HepG2 (cell line): ENCODE measurements at regions not wholly inside any gene's neighbourhood (a gene's known extent, or its start where the extent isn't known, plus 50 kb on each side); places are given as distances from the start of the nearest gene placed in this dataset.

Source experiments
- ATAC-seq: fragments of 200-7000 bp; cut with Tn5 transposase; 3 replicates; pipeline ENCODE4 v1.9.1; 2020; ENCODE audit warnings: mild to moderate bottlenecking, moderate library complexity
- BruUV-seq: library from RNA; stranded (reverse); fragments of 400-500 nt; replicated peaks from 2 replicates; lab custom pipeline; 2021; lab: Mats Ljungman, UMichigan
- CTCF ChIA-PET: fragments of 300-600 bp; formaldehyde crosslinking; extraction: SDS; loops from one replicate; lab custom pipeline; 2021; ENCODE audit warnings: low total read pairs, inconsistent platforms, low intra/inter-chr PET ratio; lab: Yijun Ruan, JAX
- POLR2A ChIA-PET: fragments of 350-600 bp; sonication (Branson Sonifier 250); formaldehyde crosslinking; loops from one replicate; lab custom pipeline; 2020; ENCODE audit warnings: antibody characterized with exemption, inconsistent platforms; lab: Yijun Ruan, JAX
- DNase-seq: peaks from one replicate; pipeline ENCODE4 v3.0.0-alpha.2; 2015; ENCODE audit warnings: low spot score
- FAIRE-seq: peaks from 3 replicates; lab custom pipeline; 2011; peaks lifted over from hg19 to GRCh38; lab: Jason Lieb, UNC
- H2AFZ ChIP-seq: one replicate; pipeline ENCODE4 v1.6.1; 2011; ENCODE audit warnings: low read length, inconsistent platforms
- H3K27ac ChIP-seq: fragments of 300-600 bp; 3 replicates; pipeline ENCODE4 v1.8.0; 2011; ENCODE audit warnings: mixed run types, mild to moderate bottlenecking, mixed read lengths, low read length, inconsistent platforms; ENCODE audit not compliant: insufficient read depth; ENCODE audit errors: extremely low read length
- H3K27me3 ChIP-seq, 2 experiments: fragments of 200-600 bp in 1 of 2; 2 replicates in 1 of 2; 3 replicates in 1 of 2; pipeline versions ENCODE4 v1.6.0 to v1.8.0; 2011; ENCODE audit warnings: low read length in 2 of 2, mild to moderate bottlenecking in 2 of 2, moderate library complexity in 2 of 2, inconsistent platforms in 1 of 2; ENCODE audit not compliant: insufficient read depth in 2 of 2, control insufficient read depth in 1 of 2
- H3K36me3 ChIP-seq, 2 experiments: fragments of 200-600 bp in 1 of 2; replicated peaks in 1 of 2; 2 replicates in 1 of 2; 3 replicates in 1 of 2; pipeline versions ENCODE4 v1.5.1 to v1.8.0; 2011; ENCODE audit warnings: low read length in 2 of 2, inconsistent platforms in 1 of 2; ENCODE audit not compliant: insufficient read depth in 2 of 2, control insufficient read depth in 1 of 2
- H3K4me1 ChIP-seq: 2 replicates; pipeline ENCODE4 v1.5.1; 2012; ENCODE audit warnings: low read length, inconsistent platforms; ENCODE audit not compliant: insufficient read depth
- H3K4me2 ChIP-seq: 2 replicates; pipeline ENCODE4 v1.6.0; 2011; ENCODE audit warnings: low read depth, low read length, inconsistent platforms
- H3K4me3 ChIP-seq, 3 experiments: fragments of 200-600 bp in 1 of 3; sonication (generic), shearing (Covaris generic) in 1 of 3; replicated peaks in 1 of 3; 2 replicates each; pipeline ENCODE4 v1.5.1; 2011 to 2016; ENCODE audit warnings: low read length in 3 of 3, inconsistent platforms in 2 of 3, low read depth in 2 of 3, mild to moderate bottlenecking in 2 of 3, control low read depth in 1 of 3, mixed read lengths in 1 of 3; ENCODE audit not compliant: insufficient read depth in 1 of 3
- H3K79me2 ChIP-seq: one replicate; pipeline ENCODE4 v1.6.1; 2011; ENCODE audit warnings: low read length, inconsistent platforms; ENCODE audit not compliant: insufficient read depth
- H3K9ac ChIP-seq: 2 replicates; pipeline ENCODE4 v1.6.0; 2011; ENCODE audit warnings: mild to moderate bottlenecking, low read depth, low read length, inconsistent platforms; ENCODE audit not compliant: insufficient read depth
- H3K9me3 ChIP-seq: 2 replicates; pipeline ENCODE4 v1.5.1; 2012; ENCODE audit warnings: mild to moderate bottlenecking, low read length
- H4K20me1 ChIP-seq: 2 replicates; pipeline ENCODE4 v1.6.0; 2011; ENCODE audit warnings: inconsistent platforms, mild to moderate bottlenecking, low read length, moderate library complexity; ENCODE audit not compliant: insufficient read depth
- FOXC1 ChIP-seq: sonication (generic); formaldehyde crosslinking; IDR thresholded peaks from 2 replicates; pipeline ENCODE4 v1.8.0; 2022; ENCODE audit warnings: mild to moderate bottlenecking, missing genetic modification reagents, borderline replicate concordance
- HDAC1 ChIP-seq: sonication (generic); formaldehyde crosslinking; IDR thresholded peaks from 2 replicates; pipeline ENCODE4 v1.5.1; 2020; ENCODE audit warnings: mild to moderate bottlenecking, missing genetic modification reagents
- MIXL1 ChIP-seq: IDR thresholded peaks from 2 replicates; pipeline ENCODE4 v1.6.1; 2016
- NFIB ChIP-seq: sonication (generic); formaldehyde crosslinking; IDR thresholded peaks from 2 replicates; pipeline ENCODE4 v1.9.0; 2021; ENCODE audit warnings: missing genetic modification reagents, mild to moderate bottlenecking, borderline replicate concordance
- NONO ChIP-seq, 2 experiments: fragments of 450-650 bp in 1 of 2; sonication (generic) in 1 of 2; formaldehyde crosslinking in 1 of 2; IDR thresholded peaks in 1 of 2; conservative IDR thresholded peaks in 1 of 2; 2 replicates each; pipeline versions ENCODE4 v1.6.1 to v1.8.0; 2017 to 2022; ENCODE audit warnings: mild to moderate bottlenecking in 1 of 2, missing genetic modification reagents in 1 of 2, moderate library complexity in 1 of 2
- SMAD3 ChIP-seq: sonication (generic); formaldehyde crosslinking; IDR thresholded peaks from 2 replicates; pipeline ENCODE4 v1.4.0; 2020; ENCODE audit warnings: missing genetic modification reagents
- ZNF496 ChIP-seq: sonication (generic); formaldehyde crosslinking; IDR thresholded peaks from 2 replicates; pipeline ENCODE4 v1.8.1; 2023; ENCODE audit warnings: mild to moderate bottlenecking, moderate library complexity, missing genetic modification reagents; ENCODE audit not compliant: insufficient replicate concordance
- WGBS: methylation state at CpG from one replicate; pipeline ENCODE4 v1.1.6; 2017; ENCODE audit warnings: low lambda C conversion rate; 5-methylcytosine and 5-hydroxymethylcytosine counted together
- in situ Hi-C: cut with HindIII; loops from 2 replicates; pipeline ENCODE4 v1.10.0; 2017; ENCODE audit warnings: low pct_unique_long_range_greater_than_20kb; ENCODE audit not compliant: extremely low pct_ligation_motif_present
- intact Hi-C: fragments of 100-400 bp; cut with micrococcal nuclease; formaldehyde crosslinking; loops from one replicate; pipeline ENCODE4 v1.10.0; 2022; ENCODE audit not compliant: unreplicated experiment
- TF ChIP-seq, protein P1 (sequence below): sonication (generic); formaldehyde crosslinking; IDR thresholded peaks from 2 replicates; pipeline ENCODE4 v1.4.0; 2020; ENCODE audit warnings: missing genetic modification reagents, mild to moderate bottlenecking, borderline replicate concordance

GRCh38 chr13:73273745-73274144, 214.9 kb downstream of the KLF5 start (continued):
- TF ChIP-seq NONO (IDR thresholded peaks at IDR 0.05), result no peak
- TF ChIP-seq NONO (CRISPR knock-in tag; conservative IDR thresholded peaks at IDR 0.05), result no peak
- no peak for TF ChIP-seq MIXL1
- TF ChIP-seq HDAC1 (CRISPR knock-in tag), result no peak
- TF ChIP-seq, all 625 proteins: peak for 0

DNA sequence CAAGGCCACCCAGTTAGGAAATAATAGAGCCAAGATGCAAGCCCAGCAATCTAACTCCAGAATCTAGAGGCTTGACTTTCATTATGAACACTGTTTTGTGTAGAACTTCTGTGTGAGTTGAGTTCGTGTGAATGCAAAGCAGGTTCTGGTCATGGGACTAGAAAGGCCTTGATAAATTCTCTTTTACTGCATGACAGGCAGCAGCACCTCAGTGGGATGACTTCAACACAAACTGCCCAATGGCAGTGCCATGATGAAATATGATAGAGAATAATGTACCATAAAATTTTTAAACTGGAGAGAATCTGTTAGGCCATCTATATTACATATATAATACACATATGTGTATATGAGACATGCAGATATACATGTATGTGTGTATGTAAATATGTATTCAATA, 214.5 kb downstream of the KLF5 start:
- in situ Hi-C loops, result no loop called here
- 0% methylated on average over 1 of the region's 1 CpG for WGBS
- no TSS peak for BruUV-seq

More for the DNA sequence above, 214.5 kb downstream of the KLF5 start:
- no peak overlapping the region for H3K4me3 ChIP-seq
- TF ChIP-seq SMAD3 (CRISPR knock-in tag), result no peak
- TF ChIP-seq FOXC1 (CRISPR knock-in tag), result no peak
- no peak for TF ChIP-seq NFIB
- TF ChIP-seq, protein P1, sequence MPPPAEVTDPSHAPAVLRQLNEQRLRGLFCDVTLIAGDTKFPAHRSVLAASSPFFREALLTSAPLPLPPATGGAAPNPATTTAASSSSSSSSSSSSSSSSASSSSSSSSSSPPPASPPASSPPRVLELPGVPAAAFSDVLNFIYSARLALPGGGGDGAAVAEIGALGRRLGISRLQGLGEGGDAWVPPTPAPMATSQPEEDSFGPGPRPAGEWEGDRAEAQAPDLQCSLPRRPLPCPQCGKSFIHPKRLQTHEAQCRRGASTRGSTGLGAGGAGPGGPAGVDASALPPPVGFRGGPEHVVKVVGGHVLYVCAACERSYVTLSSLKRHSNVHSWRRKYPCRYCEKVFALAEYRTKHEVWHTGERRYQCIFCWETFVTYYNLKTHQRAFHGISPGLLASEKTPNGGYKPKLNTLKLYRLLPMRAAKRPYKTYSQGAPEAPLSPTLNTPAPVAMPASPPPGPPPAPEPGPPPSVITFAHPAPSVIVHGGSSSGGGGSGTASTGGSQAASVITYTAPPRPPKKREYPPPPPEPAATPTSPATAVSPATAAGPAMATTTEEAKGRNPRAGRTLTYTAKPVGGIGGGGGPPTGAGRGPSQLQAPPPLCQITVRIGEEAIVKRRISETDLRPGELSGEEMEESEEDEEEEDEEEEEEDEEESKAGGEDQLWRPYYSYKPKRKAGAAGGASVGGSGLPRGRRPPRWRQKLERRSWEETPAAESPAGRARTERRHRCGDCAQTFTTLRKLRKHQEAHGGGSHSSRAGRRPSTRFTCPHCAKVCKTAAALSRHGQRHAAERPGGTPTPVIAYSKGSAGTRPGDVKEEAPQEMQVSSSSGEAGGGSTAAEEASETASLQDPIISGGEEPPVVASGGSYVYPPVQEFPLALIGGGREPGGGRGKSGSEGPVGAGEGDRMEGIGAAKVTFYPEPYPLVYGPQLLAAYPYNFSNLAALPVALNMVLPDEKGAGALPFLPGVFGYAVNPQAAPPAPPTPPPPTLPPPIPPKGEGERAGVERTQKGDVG, result no peak
- no peak for TF ChIP-seq ZNF496 (CRISPR knock-in tag)
- ChIA-PET CTCF (no interaction called here), POLR2A (no interaction called here)
- peaks cover 6% of the 10 kb centered on the region; the same call in 1 of the 2 replicates for H3K9me3 ChIP-seq
- H3K9ac ChIP-seq, result no peak overlapping the region
- FAIRE-seq (no peak), DNase-seq (no peak), ATAC-seq (no peak)
- no peaks in the 10 kb centered on the region for H3K36me3 ChIP-seq
- no peaks in the 10 kb centered on the region for H4K20me1 ChIP-seq
- intact Hi-C loops, result no loop called here
- H3K27me3 ChIP-seq, result no peaks in the 10 kb centered on the region
- no peak overlapping the region for H3K27ac ChIP-seq
- H2AFZ ChIP-seq, result no peak overlapping the region
- H3K79me2 ChIP-seq, result no peaks in the 10 kb centered on the region
- no peak overlapping the region for H3K4me2 ChIP-seq
- no peaks in the 10 kb centered on the region for H3K4me1 ChIP-seq
